ENCODE measurements at regions not wholly inside any gene's neighbourhood (a gene's known extent, or its start where the extent isn't known, plus 50 kb on each side); places are given as distances from the start of the nearest gene placed in this dataset.

- TF ChIP-seq, protein P1, sequence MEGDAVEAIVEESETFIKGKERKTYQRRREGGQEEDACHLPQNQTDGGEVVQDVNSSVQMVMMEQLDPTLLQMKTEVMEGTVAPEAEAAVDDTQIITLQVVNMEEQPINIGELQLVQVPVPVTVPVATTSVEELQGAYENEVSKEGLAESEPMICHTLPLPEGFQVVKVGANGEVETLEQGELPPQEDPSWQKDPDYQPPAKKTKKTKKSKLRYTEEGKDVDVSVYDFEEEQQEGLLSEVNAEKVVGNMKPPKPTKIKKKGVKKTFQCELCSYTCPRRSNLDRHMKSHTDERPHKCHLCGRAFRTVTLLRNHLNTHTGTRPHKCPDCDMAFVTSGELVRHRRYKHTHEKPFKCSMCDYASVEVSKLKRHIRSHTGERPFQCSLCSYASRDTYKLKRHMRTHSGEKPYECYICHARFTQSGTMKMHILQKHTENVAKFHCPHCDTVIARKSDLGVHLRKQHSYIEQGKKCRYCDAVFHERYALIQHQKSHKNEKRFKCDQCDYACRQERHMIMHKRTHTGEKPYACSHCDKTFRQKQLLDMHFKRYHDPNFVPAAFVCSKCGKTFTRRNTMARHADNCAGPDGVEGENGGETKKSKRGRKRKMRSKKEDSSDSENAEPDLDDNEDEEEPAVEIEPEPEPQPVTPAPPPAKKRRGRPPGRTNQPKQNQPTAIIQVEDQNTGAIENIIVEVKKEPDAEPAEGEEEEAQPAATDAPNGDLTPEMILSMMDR (IDR thresholded peaks at IDR 0.05): no peak
- TF ChIP-seq POLR2A (IDR thresholded peaks at IDR 0.05): no peak
- no peak for TF ChIP-seq POLR2AphosphoS5 (IDR thresholded peaks at IDR 0.05)
Observed at GRCh38 chr9:13614060-13614459, 334.6 kb upstream of the MPDZ start.
